Activated CD4-positive, CD25-positive, alpha-beta regulatory T cell treated with anti-CD3 and anti-CD28 coated beads, Interleukin-2, amount 50 U/mL, for 72 hours (primary cell): ENCODE measurements at regions not wholly inside any gene's neighbourhood (a gene's known extent, or its start where the extent isn't known, plus 50 kb on each side); places are given as distances from the start of the nearest gene placed in this dataset.

Source experiments
- DNase-seq: peaks from one replicate; pipeline ENCODE4 v3.0.0; 2021

DNA sequence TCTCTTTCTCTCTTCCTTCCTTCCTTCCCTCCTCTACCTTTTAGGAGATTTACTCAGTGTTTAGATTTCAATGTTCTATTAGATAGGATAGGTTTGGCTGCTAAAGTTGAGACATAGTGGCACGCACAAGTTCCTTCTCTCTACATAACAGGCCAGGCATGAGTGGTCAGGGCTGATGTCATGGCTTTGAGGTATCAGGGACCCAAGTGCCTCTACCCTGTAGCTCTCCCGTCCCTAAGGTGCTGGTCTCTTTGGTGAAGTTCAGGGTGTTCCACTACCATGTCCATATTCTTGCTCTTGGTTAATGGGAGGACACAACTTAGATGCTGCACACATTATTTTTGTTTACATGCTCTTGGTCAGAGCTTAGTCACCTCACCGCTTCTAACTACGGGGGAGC is 245.3 kb downstream of the QKI start:
- no peak for DNase-seq

DNA sequence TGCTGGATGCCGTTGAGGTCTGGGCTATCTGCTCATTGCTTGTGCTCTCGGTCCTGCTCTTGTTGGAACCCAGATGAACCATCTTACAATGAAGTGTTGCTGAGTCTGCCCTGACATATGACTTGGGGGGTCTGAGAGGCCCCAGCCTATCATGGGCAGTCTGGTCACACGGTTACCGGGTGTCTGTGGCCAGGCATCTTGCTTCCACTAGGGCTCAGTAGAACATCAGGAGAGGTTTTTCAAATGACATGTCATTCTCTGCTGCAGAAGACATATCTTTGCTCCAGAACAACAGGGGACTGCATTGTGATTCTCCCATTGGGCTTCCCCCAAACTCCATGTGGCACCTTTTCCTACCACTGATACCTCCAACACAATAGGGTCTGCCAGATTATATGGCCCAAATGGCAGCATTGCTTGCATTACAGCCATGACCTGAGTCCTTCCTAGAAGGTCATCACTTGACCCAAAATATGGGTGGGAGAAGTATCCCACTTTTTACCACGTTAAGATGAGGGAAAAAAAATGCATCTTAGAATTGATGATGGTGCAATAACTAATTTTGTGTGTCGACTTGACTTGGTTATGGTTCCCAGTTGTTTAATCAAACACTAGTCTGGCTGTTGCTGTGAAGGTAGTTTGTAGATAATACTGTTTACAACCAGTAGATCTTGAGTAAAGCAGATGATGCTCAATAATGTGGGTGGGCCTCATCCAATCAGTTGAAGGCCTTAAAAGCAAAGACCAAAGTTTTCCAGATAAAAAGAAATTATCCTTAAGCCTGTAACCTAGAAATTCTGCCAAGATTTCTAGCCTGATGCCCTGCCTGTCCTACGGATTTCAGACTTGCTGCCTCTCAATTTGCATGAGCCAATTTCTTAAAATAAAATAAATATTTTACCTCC is 241.0 kb downstream of the QKI start:
- no peak for DNase-seq

GRCh38 chr6:163651915-163652668 is 237.6 kb downstream of the QKI start:
- DNase-seq = no peak

DNA sequence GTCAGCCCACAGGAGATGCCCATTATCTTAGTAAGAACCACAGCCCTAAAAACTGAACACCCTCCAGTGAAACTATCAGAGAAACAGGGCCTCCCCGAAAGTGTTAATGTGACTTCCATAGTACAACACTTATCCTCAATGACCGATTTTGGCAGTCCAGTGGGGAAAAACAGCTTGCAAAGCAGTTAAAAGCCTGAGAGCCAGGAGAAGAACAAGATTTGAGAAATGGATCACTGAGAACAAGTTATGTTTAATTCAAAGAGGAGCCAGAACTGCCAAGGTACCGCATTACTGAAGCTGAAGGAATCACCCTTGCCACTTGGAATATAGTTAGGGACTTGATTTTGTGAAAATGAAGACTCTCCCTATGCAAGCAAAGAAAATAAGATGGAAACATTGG is 236.9 kb downstream of the QKI start:
- DNase-seq = no peak

GRCh38 chr6:163648868-163649267 is 234.3 kb downstream of the QKI start:
- DNase-seq = no peak

DNA sequence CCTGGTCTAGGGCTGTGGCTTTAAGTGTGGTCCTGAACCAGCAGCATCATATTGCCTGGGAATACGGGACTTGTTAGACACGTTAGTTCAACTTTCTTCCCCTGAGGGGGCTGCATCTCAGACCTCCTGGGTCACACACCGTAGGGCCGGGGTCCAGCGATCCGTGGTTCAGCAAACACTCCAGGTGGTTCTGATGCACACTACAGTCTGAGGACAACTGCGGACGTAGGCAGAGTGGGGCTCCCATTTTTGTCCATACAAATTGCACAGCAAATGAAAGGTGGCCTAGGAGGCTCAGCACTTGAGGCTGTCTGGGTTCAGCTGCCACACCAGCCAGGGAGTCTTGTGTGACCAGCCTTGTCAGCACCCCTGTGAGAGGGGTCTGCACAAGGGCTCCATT is 233.1 kb downstream of the QKI start:
- DNase-seq = no peak

DNA sequence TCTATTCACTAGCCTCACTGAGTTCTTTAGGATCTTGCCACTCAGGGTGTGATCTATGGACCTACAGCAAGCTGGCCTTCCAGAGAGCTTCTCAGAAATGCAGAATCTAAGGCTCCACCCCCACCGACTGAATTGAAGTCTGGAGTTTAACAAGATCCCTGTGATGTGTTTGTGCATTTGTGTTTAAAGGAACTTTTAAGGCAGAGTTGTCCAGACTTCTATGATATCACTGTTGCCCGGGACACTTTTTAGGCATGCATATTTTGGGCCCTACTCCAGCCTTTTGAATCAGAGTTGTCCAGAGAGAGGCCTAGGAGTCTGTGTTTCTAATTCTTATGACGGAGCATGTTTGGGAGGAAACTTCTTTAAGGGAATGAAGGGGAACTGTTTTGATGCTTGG is 232.3 kb downstream of the QKI start:
- no peak for DNase-seq

GRCh38 chr6:163646133-163646532 is 231.6 kb downstream of the QKI start:
- no peak for DNase-seq

DNA sequence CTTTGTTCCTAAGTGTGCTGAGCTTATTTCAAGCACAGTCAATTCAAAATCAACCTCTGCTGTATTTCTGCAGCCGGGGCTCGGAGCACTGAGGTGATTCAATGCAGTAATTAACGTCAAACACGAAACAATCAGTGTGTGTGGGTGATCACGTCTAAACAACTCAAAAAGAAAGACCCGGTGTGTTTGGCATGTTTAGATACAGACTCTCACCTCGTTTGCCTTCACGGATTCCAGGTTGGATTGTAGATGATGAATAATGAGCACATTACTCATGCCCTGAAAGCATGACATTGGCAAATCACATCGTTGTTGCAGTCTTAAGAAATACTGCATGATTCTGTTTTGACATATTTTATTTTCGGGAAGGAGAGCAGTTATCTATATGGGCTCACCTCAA is 231.0 kb downstream of the QKI start:
- no peak for DNase-seq

DNA sequence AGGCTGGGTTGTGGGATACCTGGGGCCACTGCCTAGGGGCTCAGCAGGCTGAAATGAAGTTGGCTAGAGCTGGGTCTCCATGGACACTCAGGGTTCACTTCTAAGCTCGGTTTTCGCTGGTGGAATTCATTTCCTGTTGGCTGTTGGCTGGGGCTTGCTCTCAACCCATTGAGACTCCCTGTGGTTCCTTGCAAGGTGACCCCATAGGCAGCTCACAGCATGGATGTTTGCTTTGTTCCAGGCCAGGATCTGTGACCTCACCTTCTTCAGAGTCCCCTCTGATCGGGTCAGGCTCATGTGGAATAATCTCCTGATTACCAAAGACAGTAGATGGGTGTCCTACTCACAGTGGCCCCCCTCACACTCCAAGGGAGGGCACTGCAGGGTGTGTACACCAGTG is 229.3 kb downstream of the QKI start:
- no peak for DNase-seq

GRCh38 chr6:163641706-163642105 is 227.2 kb downstream of the QKI start:
- DNase-seq = no peak

GRCh38 chr6:163640641-163641040 is 226.1 kb downstream of the QKI start:
- no peak for DNase-seq

GRCh38 chr6:163637524-163637923 is 223.0 kb downstream of the QKI start:
- no peak for DNase-seq

DNA sequence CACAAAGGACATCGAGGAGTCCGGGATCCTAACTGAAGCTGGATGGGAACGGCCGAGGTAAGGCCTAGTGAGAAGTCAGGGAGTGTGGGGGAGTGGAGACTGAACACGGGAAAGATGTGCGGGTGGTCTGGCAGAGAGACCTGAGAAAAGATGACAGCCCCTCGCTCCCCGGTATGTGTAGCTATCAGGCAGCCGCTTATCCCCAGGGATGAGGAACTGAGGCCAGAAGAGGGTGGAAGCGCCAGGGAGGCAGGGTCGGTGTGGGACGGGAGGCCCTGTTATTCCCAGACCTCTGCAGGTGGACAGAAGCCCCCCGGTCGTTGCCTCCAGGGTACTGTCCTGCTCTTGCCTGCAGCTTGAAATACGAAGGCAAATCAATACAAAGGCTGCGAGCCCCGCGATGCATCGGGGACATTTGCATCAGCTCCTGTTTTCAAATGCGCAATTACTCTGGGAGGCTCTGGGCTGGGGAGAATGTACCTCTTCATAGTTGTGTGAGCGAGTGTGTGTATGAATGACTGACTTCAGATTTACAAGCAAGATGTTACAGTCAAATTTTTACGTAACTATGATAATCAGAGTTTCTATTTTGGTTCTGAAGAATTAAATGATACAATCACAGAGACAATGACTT is 221.3 kb downstream of the QKI start:
- DNase-seq = no peak

- DNase-seq = no peak
Measured at GRCh38 chr6:163635315-163635714, 220.8 kb downstream of the QKI start.

DNA sequence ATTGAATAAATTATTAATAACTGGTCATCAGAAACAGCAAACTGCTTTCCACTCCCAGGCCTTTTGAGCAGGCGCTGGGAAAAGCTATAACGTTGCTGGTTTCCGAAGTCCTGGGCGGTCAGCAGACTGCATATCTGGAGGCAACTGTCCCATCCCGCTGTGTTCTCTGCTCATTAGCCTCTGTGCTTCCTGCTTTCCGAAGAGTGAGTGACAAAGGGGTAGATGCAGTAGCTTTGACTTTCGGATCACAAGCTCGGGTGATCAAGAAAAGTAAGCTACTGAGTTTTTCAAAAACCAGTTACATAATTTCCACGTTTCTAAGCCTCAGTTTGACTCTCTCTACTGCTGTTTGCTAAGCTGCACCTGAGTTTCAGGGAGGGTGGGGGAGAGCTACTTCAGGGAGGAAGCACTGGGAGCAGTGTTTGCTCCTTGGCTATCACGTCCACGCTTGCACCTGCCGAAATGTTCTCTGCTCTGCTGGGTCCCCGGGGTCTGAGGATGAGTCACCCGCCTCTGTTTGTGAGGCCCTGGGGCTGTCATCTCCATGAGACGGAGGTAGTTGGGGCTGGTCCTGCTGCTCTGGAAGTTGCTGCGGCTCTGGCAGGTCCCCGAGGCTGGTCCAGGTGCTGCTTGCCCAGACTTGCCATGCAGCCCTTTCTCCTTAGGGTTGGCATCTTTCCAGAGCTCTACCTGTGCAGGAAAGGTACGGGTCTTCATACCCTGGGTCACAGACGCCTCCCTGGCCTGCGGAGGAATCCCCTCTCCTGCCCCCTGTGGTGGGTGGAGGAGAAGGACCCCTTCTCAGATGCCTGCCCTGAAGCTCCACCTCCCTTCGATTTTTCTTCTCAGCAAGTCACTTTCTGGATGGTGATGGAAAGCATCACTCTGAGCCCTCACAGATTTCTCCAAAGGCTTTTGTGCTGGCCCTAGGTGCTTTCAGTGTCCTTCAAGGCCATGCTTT is 220.0 kb downstream of the QKI start:
- no peak for DNase-seq

DNA sequence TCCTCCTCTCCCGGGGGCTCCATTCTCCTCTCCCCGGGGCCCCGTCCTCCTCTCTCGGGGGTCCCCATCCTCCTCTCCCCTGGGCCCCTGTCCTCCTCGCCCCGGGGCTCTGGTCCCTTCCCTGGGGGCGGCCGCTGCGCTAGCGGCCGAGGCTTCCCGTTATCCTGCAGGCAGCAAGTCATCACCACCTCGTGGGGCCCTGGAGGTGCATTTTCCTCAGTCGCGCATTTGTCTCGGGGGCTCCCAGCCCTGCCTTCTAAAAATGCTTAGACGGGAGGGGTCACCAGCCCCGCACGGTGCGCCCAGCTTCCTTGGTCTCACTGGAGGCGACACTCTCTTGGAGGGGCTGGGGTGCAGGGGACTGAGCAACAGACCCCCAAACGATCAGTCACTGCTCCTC is 216.5 kb downstream of the QKI start:
- no peak for DNase-seq

DNA sequence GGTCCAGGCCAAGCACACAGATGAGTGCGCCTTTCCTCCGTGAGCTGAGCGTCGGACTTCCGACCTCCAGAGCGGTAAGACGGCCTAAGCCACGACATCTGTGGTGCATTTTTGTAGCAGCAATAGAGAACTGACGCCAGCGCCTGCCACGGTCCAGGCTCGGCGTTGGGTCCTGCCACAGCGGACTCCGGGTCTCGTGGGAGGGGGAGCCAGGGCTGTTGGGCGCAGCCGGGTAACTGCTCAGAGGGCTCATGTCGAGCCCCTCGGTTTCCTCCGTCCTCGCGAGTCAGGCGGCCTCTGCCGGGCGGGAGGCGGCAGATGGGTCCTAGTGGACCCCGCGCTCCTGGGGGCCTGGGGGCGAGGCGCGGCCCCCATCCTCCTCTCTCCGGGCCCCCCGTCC is 216.1 kb downstream of the QKI start:
- no peak for DNase-seq

DNA sequence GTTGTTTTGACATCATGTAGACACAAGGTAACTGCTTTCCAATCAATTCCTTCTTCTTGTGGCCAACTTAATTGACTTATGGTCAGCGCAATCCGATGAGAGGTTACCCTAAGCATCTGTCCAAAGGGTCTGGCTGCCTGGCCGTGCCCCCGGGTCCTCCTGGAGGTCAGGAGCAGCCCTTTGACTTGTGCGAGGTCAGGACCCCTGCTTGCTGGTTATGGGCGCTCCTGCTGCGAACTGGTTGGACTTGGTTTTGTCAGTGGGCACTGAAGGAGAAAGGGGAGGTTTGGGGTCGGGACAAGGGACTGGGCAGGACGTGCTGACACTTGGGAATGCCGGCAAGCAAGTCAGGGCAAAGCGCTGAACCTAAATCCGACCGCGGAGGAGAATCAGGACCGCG is 215.6 kb downstream of the QKI start:
- DNase-seq = no peak
